Dedifferentiated amniotic fluid mesenchymal stem cell (primary cell): ENCODE measurements at regions not wholly inside any gene's neighbourhood (a gene's known extent, or its start where the extent isn't known, plus 50 kb on each side); places are given as distances from the start of the nearest gene placed in this dataset.

Source experiments
- DNase-seq: peaks from one replicate; pipeline ENCODE4 v3.0.0-alpha.2; 2016; ENCODE audit errors: extremely low spot score

- DNase-seq: no peak
Measured at GRCh38 chr3:69568951-69569350, 170.3 kb upstream of the MITF start.

GRCh38 chr3:69568458-69568857, 170.8 kb upstream of the MITF start:
- no peak for DNase-seq

GRCh38 chr3:69567710-69568052, 171.6 kb upstream of the MITF start:
- DNase-seq: no peak

- DNase-seq: no peak
Measured at GRCh38 chr3:69567023-69567709, 172.1 kb upstream of the MITF start.

GRCh38 chr3:69566275-69566674, 173.0 kb upstream of the MITF start:
- DNase-seq: no peak

- DNase-seq: no peak
Measured at GRCh38 chr3:69565316-69565715, 173.9 kb upstream of the MITF start.

GRCh38 chr3:69563981-69564380, 175.3 kb upstream of the MITF start:
- DNase-seq: no peak

- DNase-seq: no peak
Measured at GRCh38 chr3:69563151-69563550, 176.1 kb upstream of the MITF start.

GRCh38 chr3:69562020-69562419, 176.1 kb upstream of the FRMD4B start:
- no peak for DNase-seq

- DNase-seq: no peak
Measured at GRCh38 chr3:69560818-69561217, 174.9 kb upstream of the FRMD4B start.

GRCh38 chr3:69560116-69560515, 174.2 kb upstream of the FRMD4B start:
- DNase-seq: no peak

GRCh38 chr3:69558912-69559311, 173.0 kb upstream of the FRMD4B start:
- no peak for DNase-seq

GRCh38 chr3:69554576-69554975, 168.7 kb upstream of the FRMD4B start:
- DNase-seq: no peak

GRCh38 chr3:69553888-69554287, 168.0 kb upstream of the FRMD4B start:
- DNase-seq: no peak

- no peak for DNase-seq
Measured at GRCh38 chr3:69547461-69547880, 161.6 kb upstream of the FRMD4B start.

- no peak for DNase-seq
Measured at GRCh38 chr3:69542805-69543429, 157.0 kb upstream of the FRMD4B start.

- no peak for DNase-seq
Measured at GRCh38 chr3:69542089-69542804, 156.4 kb upstream of the FRMD4B start.

- DNase-seq: no peak
Measured at GRCh38 chr3:69541711-69542088, 155.8 kb upstream of the FRMD4B start.

- DNase-seq: no peak
Measured at GRCh38 chr3:69540706-69541581, 155.1 kb upstream of the FRMD4B start.

- no peak for DNase-seq
Measured at GRCh38 chr3:69539134-69539533, 153.2 kb upstream of the FRMD4B start.

GRCh38 chr3:69538281-69538680, 152.4 kb upstream of the FRMD4B start:
- no peak for DNase-seq

GRCh38 chr3:69536306-69537020, 150.6 kb upstream of the FRMD4B start:
- no peak for DNase-seq
